Activated CD4-positive, CD25-positive, alpha-beta regulatory T cell treated with anti-CD3 and anti-CD28 coated beads, Interleukin-2, amount 50 U/mL, for 24 hours (primary cell): ENCODE measurements at regions not wholly inside any gene's neighbourhood (a gene's known extent, or its start where the extent isn't known, plus 50 kb on each side); places are given as distances from the start of the nearest gene placed in this dataset.

Experiments used
- ATAC-seq, 2 donors: fragments of 150-1000 bp; cut with Tn5 transposase; one replicate each; pipeline ENCODE4 v1.10.0; 2021; ENCODE audit warnings: mild to moderate bottlenecking in 1 of 2, moderate library complexity in 1 of 2

DNA sequence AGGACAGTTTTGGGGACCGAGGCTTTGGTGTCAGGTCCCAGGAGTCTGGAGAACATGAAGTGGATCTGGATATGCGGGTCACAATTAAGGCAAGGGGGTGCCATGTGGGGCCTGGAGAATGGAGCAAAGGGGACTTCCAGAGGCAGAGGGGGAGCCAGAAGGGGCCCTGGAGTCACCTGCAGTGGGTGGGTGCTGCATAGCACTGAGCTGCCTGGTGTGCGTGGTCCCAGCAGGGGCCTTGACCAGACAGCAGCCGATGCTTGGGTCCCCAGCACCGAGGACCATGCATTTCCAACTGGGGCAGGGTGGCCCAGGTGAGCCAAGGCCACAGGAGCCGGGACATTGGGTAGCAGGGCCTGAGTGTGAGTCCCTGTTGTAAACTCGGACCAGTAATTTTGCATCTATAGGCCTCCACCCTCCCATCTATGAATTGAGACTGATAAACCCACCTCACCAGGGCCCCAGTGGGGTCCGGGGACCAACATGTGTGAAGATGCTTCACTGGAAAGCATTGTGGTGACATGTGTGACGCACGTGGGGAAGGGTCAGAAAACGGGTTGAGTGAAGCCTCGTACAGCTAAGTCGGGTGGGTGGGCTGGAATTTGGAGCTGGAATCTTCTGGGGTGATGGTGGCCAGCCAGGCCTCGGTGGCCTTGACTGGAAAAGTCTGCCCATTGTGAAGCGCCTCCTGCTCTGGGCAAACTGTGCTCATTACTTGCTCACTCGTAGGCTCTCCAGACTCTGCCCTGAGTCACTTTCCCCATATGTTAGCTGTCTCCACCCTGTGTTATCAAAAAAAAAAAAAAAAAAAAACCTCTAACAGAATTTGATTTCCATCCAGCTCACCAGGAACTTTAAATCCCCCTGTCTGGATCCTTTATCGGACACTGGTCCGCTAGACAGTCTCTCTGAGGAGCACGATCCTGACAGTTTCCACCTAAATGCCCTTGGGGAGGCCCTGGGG lies 90.5 kb upstream of the ZNF469 start:
- no peak for ATAC-seq

DNA sequence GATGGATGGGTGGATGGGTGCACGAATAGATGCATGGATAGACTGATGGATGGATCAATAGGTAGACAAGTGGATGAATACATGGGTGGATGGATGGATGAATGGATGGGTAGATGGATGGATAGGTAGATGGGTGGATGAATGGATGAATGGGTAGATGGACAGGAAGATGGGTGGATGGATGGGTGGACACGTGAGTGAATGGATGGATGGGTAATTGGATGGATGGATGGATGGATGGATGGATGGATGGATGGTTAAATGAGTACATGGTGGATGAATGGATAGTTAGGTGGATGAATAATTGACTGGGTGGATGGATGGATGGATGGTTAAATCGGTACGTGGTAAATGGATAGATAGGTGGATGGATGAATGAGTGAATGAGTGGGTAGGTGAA lies 89.7 kb upstream of the ZNF469 start:
- ATAC-seq: no peak

DNA sequence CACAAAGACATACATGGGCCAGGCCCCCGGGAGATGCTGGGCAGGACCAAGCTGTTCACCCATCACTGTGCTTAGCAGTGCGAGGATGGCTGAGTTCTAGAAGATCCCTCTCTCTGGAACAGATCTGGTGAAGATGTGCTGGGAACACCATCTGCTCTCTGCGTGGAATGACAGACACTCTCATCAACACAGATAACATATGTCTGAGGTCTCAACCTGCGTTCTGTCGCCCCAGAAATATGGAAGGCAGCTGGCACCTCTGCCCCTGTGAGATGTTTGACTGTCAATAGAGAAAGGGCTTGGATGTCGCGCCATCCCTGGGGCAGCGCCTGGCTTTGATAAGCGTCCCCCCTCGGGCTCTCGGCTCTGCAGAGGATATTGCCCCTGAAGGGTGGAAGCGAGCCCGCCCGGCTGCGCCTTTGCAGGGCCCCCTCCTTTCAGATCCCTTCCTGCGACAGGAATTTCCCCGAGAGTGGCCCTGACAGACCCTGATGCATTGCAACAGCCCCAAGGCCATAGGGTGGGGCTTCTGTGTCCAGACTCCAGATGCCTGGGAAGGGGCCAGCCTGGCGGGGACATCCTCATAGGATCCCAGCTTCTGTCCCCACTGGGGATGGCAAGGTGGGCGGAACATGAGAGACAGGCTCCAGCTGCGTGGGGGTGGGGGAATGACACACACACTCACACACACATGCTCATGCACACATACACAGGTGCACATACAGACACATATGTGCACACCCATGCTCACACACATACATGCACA lies 86.9 kb upstream of the ZNF469 start:
- no peak for ATAC-seq

GRCh38 chr16:88296437-88297177 lies 86.2 kb upstream of the ZNF469 start:
- ATAC-seq: no peak

GRCh38 chr16:88297178-88297720 lies 85.5 kb upstream of the ZNF469 start:
- no peak for ATAC-seq

GRCh38 chr16:88298181-88298832 lies 84.5 kb upstream of the ZNF469 start:
- no peak for ATAC-seq

DNA sequence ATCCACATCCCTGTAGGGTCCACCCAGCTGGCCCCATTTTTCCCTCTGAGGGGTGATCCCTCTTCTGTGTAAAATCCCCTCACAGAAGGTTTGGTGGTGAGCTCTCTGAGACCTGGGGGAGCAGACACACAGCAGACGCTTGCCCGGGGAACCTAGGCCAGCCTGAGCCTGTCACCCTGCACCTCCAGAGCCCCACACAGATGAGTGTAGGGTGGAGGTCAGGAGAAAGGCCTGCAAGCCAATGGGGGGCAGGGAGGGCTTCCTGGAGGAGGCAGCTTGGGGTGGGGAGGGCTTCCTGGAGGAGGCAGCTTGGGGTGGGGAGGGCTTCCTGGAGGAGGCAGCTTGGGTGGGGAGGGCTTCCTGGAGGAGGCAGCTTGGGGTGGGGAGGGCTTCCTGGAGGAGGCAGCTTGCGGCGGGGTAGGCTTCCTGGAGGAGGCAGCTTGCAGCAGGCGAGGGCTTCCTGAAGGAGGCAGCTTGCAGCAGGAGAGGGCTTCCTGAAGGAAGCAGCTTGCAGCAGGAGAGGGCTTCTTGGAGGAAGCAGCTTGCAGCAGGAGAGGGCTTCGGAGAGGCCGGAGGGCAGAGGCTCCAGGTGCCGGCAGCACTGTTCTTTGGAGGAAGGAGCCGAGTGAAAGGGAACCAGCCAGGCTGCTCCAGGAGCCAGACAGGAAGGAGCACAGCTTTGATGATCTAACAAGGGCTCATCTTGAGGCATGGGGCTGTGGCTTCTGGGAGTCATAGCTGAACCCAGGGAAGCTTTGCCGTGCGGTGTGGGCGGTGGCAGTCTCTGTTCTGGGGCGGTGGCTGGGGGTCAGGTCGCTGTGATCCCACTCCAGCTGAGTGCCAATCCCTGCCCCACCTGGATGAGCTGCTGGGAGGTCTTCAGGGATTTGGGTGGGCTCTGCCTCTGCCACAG lies 83.7 kb upstream of the ZNF469 start:
- peak; percentile 20 to 44 for ATAC-seq

- ATAC-seq: no peak
Measured at GRCh38 chr16:88299751-88300462, 82.9 kb upstream of the ZNF469 start.

DNA sequence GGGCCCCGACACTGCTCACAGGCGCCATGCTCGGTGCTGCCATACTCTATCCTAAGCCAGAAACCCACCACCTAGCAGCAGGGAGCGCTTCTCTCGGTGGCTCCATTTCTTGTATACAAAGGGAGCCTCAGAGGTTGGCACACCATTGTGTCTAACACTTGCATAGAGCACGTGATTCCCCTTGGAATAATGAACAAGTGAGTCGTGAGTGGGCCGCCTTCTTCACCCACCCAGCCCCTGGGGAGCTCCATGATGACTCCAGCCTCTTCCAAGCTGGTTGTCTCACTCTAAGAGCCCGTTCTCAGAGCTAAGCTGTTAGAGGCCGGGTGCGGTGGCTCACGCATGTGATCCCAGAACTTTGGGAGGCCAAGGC lies 82.3 kb upstream of the ZNF469 start:
- ATAC-seq: no peak

GRCh38 chr16:88301431-88301830 lies 81.3 kb upstream of the ZNF469 start:
- ATAC-seq: no peak

- no peak for ATAC-seq
Measured at GRCh38 chr16:88301886-88302285, 80.9 kb upstream of the ZNF469 start.

DNA sequence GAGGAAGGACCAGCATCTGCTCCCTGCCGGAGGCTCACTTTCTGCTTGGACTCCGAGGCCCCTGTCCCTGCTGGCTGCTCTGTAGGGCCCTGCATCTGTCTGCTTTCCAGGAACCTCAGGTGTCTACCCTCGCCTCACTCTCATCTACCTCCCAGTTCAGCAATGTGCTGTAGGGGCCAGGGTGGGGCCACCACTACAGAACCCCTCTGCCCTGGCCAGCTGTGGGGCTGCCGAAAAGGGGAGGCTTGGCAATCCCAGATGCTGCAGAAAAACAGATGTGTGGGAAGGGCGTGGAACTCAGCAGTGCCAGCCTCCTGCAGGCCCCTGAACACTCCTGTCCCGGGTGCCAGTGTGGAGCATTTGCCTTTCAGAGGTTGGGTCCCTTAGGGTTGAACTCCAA lies 80.1 kb upstream of the ZNF469 start:
- ATAC-seq: no peak

DNA sequence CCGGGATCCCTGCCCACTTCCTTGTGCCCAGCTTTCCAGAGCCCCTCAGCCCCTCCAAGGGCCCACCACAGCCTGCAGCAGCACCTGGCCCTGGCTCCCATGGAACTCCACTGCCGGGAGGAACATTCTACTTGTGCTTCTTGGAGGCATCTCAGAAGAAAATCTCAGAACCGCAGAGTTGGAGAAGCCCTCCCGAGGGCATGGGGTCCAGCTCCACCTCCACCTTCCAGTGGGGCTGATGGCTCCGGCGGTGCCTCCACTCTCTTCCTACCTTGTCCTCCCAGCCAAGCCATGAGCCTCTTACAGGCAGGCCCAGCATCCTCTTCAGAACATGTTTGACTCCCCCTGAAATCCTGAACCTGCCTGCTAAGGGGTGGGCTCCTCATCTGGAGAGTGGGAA lies 79.4 kb upstream of the ZNF469 start:
- ATAC-seq: no peak

GRCh38 chr16:88303890-88304819 lies 78.6 kb upstream of the ZNF469 start:
- ATAC-seq: no peak

- ATAC-seq: no peak
Measured at GRCh38 chr16:88305176-88305575, 77.6 kb upstream of the ZNF469 start.

GRCh38 chr16:88306411-88306810 lies 76.3 kb upstream of the ZNF469 start:
- ATAC-seq: no peak

DNA sequence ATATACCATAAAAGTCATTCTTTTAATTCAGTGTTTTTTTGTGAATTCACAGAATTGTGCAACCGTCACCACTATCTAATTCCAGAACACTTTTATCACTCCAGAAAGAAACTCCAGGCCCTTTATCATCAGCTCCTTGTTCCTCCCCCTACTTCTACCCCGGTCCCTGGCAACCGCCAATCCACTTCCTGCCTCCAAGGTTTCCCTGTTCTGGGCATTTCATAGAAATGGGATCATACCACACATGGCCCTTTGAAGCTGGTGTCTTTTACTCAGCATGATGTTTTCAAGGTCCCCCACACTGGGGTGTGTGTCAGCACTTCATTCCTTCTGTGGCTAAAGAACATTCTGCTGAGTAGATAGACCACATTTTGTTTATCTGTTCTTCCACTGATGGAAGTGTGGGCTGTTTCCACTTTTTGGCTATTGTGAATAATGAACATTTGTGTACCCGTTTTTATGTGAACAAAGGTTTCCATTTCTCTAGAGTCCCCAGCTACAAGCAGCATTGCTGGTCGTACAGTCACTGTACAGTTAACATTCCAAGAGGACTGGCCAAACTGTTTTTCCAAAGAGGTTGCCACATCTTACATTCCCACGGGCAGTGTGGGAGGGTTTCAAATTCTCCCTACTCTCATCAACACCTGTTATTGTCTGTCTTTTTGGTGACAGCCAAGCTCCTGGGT lies 75.8 kb upstream of the ZNF469 start:
- no peak for ATAC-seq

DNA sequence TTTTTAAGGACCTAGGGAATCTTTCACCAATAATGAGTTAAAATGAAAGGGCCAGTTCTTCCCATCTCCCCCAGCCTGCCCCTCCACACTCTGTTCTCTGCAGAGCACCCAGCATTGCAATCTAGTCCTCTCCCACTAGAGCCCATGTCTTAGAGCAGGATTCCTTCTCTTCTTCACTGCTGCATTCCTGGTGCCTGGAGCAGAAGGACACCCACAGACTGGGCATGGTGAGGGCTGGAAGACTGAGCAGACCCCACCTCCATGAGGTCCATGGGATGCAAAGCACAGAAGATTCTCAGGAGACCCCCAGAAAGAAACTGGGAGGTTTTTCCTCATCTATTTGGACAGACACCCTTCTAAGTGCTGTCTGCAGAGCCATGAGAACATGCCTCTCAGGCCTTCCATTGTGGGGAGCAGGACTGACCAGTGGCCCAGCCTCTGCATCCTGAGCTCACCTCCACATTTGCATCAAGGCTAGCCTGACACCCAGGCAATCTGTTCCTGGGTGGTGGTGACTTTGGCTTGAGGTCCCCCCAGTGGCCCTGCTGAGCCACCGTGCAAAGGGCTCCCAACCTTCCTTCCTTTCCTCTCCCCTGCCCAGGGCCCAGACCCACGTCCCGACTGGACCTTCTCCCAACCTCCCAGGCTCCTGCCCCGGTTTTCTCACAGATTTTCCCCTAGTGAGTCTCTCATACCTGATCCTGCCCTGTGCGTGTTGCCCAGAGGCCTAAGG lies 74.2 kb upstream of the ZNF469 start:
- ATAC-seq: no peak
